ENCODE measurements at regions not wholly inside any gene's neighbourhood (a gene's known extent, or its start where the extent isn't known, plus 50 kb on each side); places are given as distances from the start of the nearest gene placed in this dataset.

GRCh38 chr5:74576941-74577456, 63.5 kb downstream of the ENC1 start:
- peak; percentile 70 to 85 (median 71) for DNase-seq

GRCh38 chr5:74575741-74576538, 64.6 kb downstream of the ENC1 start:
- DNase-seq = peak; percentile 7 to 57 (median 24)

GRCh38 chr5:74570250-74570649, 70.3 kb downstream of the ENC1 start:
- no peak for DNase-seq

GRCh38 chr5:74567411-74567995, 73.0 kb downstream of the ENC1 start:
- no peak for DNase-seq

GRCh38 chr5:74562122-74562521, 78.4 kb downstream of the ENC1 start:
- DNase-seq = no peak

GRCh38 chr5:74560245-74560644, 80.3 kb downstream of the ENC1 start:
- DNase-seq = no peak

GRCh38 chr5:74556631-74557595, 83.6 kb downstream of the ENC1 start:
- no peak for DNase-seq

- DNase-seq = no peak
These were observed 84.5 kb downstream of the ENC1 start for GRCh38 chr5:74556006-74556405.

GRCh38 chr5:74552101-74552500, 88.4 kb downstream of the ENC1 start:
- DNase-seq = no peak

GRCh38 chr5:74550927-74551326, 89.6 kb downstream of the ENC1 start:
- no peak for DNase-seq

- no peak for DNase-seq
These were observed 91.1 kb downstream of the ENC1 start for GRCh38 chr5:74549384-74549783.

- peak in 1 of 3 donors; percentile 19 for DNase-seq
These were observed 93.7 kb downstream of the ENC1 start for GRCh38 chr5:74546796-74547195.

- no peak for DNase-seq
These were observed 95.7 kb downstream of the ENC1 start for GRCh38 chr5:74544811-74545210.

GRCh38 chr5:74543162-74543995, 97.1 kb downstream of the ENC1 start:
- DNase-seq = peak; percentile 48 to 83 (median 81)

GRCh38 chr5:74542482-74542881, 98.0 kb downstream of the ENC1 start:
- DNase-seq = peak in 1 of 3 donors; percentile 11

GRCh38 chr5:74541381-74541781, 99.1 kb downstream of the ENC1 start:
- peak in 1 of 3 donors; percentile 12 for DNase-seq

GRCh38 chr5:74540622-74541021, 99.9 kb downstream of the ENC1 start:
- DNase-seq = no peak

- DNase-seq = no peak
These were observed 100.5 kb downstream of the ENC1 start for GRCh38 chr5:74539986-74540385.

GRCh38 chr5:74538206-74538661, 102.3 kb downstream of the ENC1 start:
- peak; percentile 86 to 92 (median 87) for DNase-seq

GRCh38 chr5:74536658-74537057, 103.9 kb downstream of the ENC1 start:
- DNase-seq = no peak

- DNase-seq = no peak
These were observed 104.6 kb downstream of the ENC1 start for GRCh38 chr5:74535926-74536325.
